ENCODE measurements at regions not wholly inside any gene's neighbourhood (a gene's known extent, or its start where the extent isn't known, plus 50 kb on each side); places are given as distances from the start of the nearest gene placed in this dataset.

GRCh38 chr5:9894571-9895301 lies 264.6 kb upstream of the TAS2R1 start:
- intact Hi-C loops (cut with DNase I): no loop called here
- H3K4me3 ChIP-seq: no peak overlapping the region
- no peaks in the 10 kb centered on the region for H3K27me3 ChIP-seq
- H3K36me3 ChIP-seq: no peaks in the 10 kb centered on the region
- H3K9me3 ChIP-seq: no peaks in the 10 kb centered on the region
- H3K27ac ChIP-seq: no peak overlapping the region
- DNase-seq: no peak
- 64 to 68% (median 68%) methylated on average over 3 of the region's 3 CpGs for WGBS, 3 donors
- no peaks in the 10 kb centered on the region for H3K4me1 ChIP-seq (ENCODE audit: insufficient read depth)
- TF ChIP-seq POLR2A (IDR thresholded peaks at IDR 0.05) (no peak), CTCF (IDR thresholded peaks at IDR 0.05) (no peak), EP300 (IDR thresholded peaks at IDR 0.05) (no peak)

GRCh38 chr5:9892696-9893095 lies 262.5 kb upstream of the TAS2R1 start:
- Histone ChIP-seq H3K4me3 (no peak overlapping the region), H3K4me1 (ENCODE audit: insufficient read depth) (no peaks in the 10 kb centered on the region), H3K27me3 (no peaks in the 10 kb centered on the region), H3K27ac (no peak overlapping the region), H3K36me3 (no peaks in the 10 kb centered on the region), H3K9me3 (no peaks in the 10 kb centered on the region)
- intact Hi-C loops (cut with DNase I): no loop called here
- no peak for DNase-seq
- no peak for TF ChIP-seq CTCF (IDR thresholded peaks at IDR 0.05)
- no peak for TF ChIP-seq POLR2A (IDR thresholded peaks at IDR 0.05)
- TF ChIP-seq EP300 (IDR thresholded peaks at IDR 0.05): no peak
- 81 to 92% (median 91%) methylated on average over 3 of the region's 3 CpGs for whole genome bisulfite sequencing, 3 donors

- Histone ChIP-seq H3K4me1 (ENCODE audit: insufficient read depth) (no peaks in the 10 kb centered on the region), H3K9me3 (no peaks in the 10 kb centered on the region), H3K4me3 (no peak overlapping the region), H3K27me3 (no peaks in the 10 kb centered on the region), H3K36me3 (no peaks in the 10 kb centered on the region), H3K27ac (no peak overlapping the region)
- TF ChIP-seq EP300 (IDR thresholded peaks at IDR 0.05) (no peak), CTCF (IDR thresholded peaks at IDR 0.05) (no peak), POLR2A (IDR thresholded peaks at IDR 0.05) (no peak)
- DNase-seq: no peak
- 77 to 80% (median 79%) methylated on average over 4 of the region's 4 CpGs for WGBS, 3 donors
- intact Hi-C loops (cut with DNase I): no loop called here
Measured at GRCh38 chr5:9889511-9889910, 259.4 kb upstream of the TAS2R1 start.

GRCh38 chr5:9888501-9888901 lies 258.4 kb upstream of the TAS2R1 start:
- WGBS, 3 donors: 74 to 83% (median 77%) methylated on average over 3 of the region's 3 CpGs
- intact Hi-C loops (cut with DNase I): no loop called here
- TF ChIP-seq CTCF (IDR thresholded peaks at IDR 0.05): no peak
- no peak for TF ChIP-seq EP300 (IDR thresholded peaks at IDR 0.05)
- no peak for TF ChIP-seq POLR2A (IDR thresholded peaks at IDR 0.05)
- Histone ChIP-seq H3K4me3 (no peak overlapping the region), H3K27ac (no peak overlapping the region), H3K36me3 (no peaks in the 10 kb centered on the region), H3K4me1 (ENCODE audit: insufficient read depth) (no peaks in the 10 kb centered on the region), H3K9me3 (no peaks in the 10 kb centered on the region), H3K27me3 (no peaks in the 10 kb centered on the region)
- no peak for DNase-seq
